GM10266 (cell line): ENCODE measurements at regions not wholly inside any gene's neighbourhood (a gene's known extent, or its start where the extent isn't known, plus 50 kb on each side); places are given as distances from the start of the nearest gene placed in this dataset.

ENCODE experiments used
- DNase-seq: peaks from one replicate; pipeline ENCODE4 v3.0.0; 2012; ENCODE audit errors: extremely low spot score
- CTCF ChIP-seq: IDR thresholded peaks from 2 replicates; pipeline ENCODE4 v1.5.1; 2012; ENCODE audit warnings: mild to moderate bottlenecking, low read depth; ENCODE audit not compliant: control insufficient read depth, insufficient read depth; ENCODE audit errors: missing control alignments

DNA sequence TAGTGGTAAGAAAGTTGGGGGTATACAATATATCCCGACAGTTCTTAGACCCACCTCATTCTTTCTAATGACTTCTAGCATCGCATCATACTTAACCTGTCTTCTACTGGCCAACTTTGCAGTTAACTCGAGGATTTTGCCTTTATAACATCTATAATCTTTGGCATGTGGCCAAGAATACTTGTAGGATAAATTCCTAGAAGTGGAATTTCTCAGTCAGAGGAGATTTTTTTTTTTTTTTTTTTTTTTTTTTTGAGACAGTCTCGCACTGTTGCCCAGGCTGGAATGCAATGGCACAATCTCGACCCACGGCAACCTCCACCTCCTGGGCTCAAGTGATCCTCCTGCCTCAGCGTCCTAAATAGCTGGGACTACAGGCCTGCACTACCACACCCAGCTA is 253.5 kb downstream of the MRTFB start:
- DNase-seq: no peak
- TF ChIP-seq CTCF: no peak

- no peak for TF ChIP-seq CTCF
Observed at GRCh38 chr16:14322186-14322585, 251.1 kb downstream of the MRTFB start.

DNA sequence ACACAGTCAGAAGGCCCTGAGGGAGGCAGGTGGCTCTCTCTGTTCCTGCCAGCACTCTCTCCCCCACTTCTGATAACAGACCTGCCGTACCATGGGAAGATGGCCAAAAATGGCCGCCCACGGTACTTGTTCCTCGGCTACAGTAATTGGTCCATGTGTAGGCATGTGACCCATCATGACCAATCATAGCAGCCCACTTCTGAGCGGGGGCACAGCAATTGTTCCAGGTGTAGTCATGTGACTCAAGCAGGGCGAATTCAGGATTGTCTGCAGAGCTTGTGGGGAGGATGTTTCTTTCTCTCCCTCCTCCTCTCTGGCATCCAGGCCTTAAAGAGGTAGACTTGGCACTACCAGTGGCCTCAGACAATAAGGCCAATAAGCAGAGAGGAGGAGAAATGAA is 250.4 kb downstream of the MRTFB start:
- DNase-seq: no peak

More at GRCh38 chr16:14322186-14322585, 251.1 kb downstream of the MRTFB start:
- DNase-seq: no peak

GRCh38 chr16:14320406-14320805 is 249.3 kb downstream of the MRTFB start:
- no peak for TF ChIP-seq CTCF
- no peak for DNase-seq

More for the DNA sequence above, 250.4 kb downstream of the MRTFB start:
- no peak for TF ChIP-seq CTCF
